Endothelial cell of umbilical vein (primary cell): ENCODE measurements at regions not wholly inside any gene's neighbourhood (a gene's known extent, or its start where the extent isn't known, plus 50 kb on each side); places are given as distances from the start of the nearest gene placed in this dataset.

Experiments
- BruUV-seq: library from RNA; stranded (reverse); fragments of 400-500 nt; replicated peaks from 2 replicates; lab custom pipeline; 2021; lab: Mats Ljungman, UMichigan
- CTCF ChIA-PET: fragments of 300-600, 350-600 bp; sonication (Branson Sonifier 250); formaldehyde crosslinking; loops from one replicate; lab custom pipeline; 2021; ENCODE audit warnings: antibody characterized with exemption, inconsistent platforms; lab: Charles Lee
- POLR2A ChIA-PET: fragments of 300-600, 350-600 bp; sonication (Branson Sonifier 250); formaldehyde crosslinking; loops from one replicate; lab custom pipeline; 2021; ENCODE audit warnings: antibody characterized with exemption, inconsistent platforms; lab: Charles Lee
- DNase-seq: peaks from one replicate; pipeline ENCODE4 v3.0.0-alpha.2; 2011; ENCODE audit warnings: low read depth, low spot score
- FAIRE-seq: peaks from 2 replicates; lab custom pipeline; 2011; peaks lifted over from hg19 to GRCh38; lab: Jason Lieb, UNC
- H2AFZ ChIP-seq: 2 replicates; pipeline ENCODE4 v1.6.0; 2012; ENCODE audit warnings: low read depth, low read length, control low read depth, inconsistent platforms
- H3K27ac ChIP-seq: 2 replicates; pipeline ENCODE4 v1.5.1; 2011; ENCODE audit warnings: low read depth, mild to moderate bottlenecking, control low read depth, low read length, moderate library complexity; ENCODE audit not compliant: insufficient read depth
- H3K27me3 ChIP-seq, 2 experiments: 2 replicates each; pipeline versions ENCODE4 v1.6.0 to v1.6.1; 2011; ENCODE audit warnings: low read length in 2 of 2, mixed read lengths in 1 of 2; ENCODE audit not compliant: control insufficient read depth in 2 of 2, insufficient read depth in 2 of 2
- H3K36me3 ChIP-seq, 2 experiments: 2 replicates in 1 of 2; 3 replicates in 1 of 2; pipeline ENCODE4 v1.5.1; 2011; ENCODE audit warnings: low read length in 2 of 2, mild to moderate bottlenecking in 1 of 2, moderate library complexity in 1 of 2; ENCODE audit not compliant: control insufficient read depth in 2 of 2, insufficient read depth in 2 of 2; ENCODE audit errors: extremely low read depth in 1 of 2
- H3K4me1 ChIP-seq: 3 replicates; pipeline ENCODE4 v1.5.1; 2011; ENCODE audit warnings: mild to moderate bottlenecking, low read length; ENCODE audit not compliant: control insufficient read depth, insufficient read depth; ENCODE audit errors: extremely low read depth
- H3K4me2 ChIP-seq: 2 replicates; pipeline ENCODE4 v1.6.1; 2011; ENCODE audit warnings: low read length, control low read depth, mixed read lengths; ENCODE audit not compliant: insufficient read depth
- H3K4me3 ChIP-seq, 3 experiments: fragments of 200-600 bp in 1 of 3; sonication (generic), shearing (Covaris generic) in 1 of 3; replicated peaks in 1 of 3; 2 replicates each; pipeline ENCODE4 v1.5.1; 2011 to 2016; ENCODE audit warnings: control low read depth in 3 of 3, low read length in 3 of 3, mild to moderate bottlenecking in 2 of 3, inconsistent platforms in 1 of 3, low read depth in 1 of 3, moderate library complexity in 1 of 3; ENCODE audit not compliant: insufficient read depth in 1 of 3
- H3K79me2 ChIP-seq: 2 replicates; pipeline ENCODE4 v1.6.0; 2012; ENCODE audit warnings: low read length, inconsistent platforms; ENCODE audit not compliant: control insufficient read depth, insufficient read depth
- H3K9ac ChIP-seq: replicated peaks from 2 replicates; pipeline ENCODE3; 2011; ENCODE audit warnings: low read length, control low read depth; ENCODE audit not compliant: insufficient read depth; ENCODE audit errors: extremely low read depth
- H3K9me1 ChIP-seq: replicated peaks from 3 replicates; pipeline ENCODE4 v1.6.0; 2011; ENCODE audit warnings: mild to moderate bottlenecking, low read length; ENCODE audit not compliant: control insufficient read depth, insufficient read depth; ENCODE audit errors: extremely low read depth
- H3K9me3 ChIP-seq: replicated peaks from 2 replicates; pipeline ENCODE4 v1.5.1; 2012; ENCODE audit warnings: low read length, inconsistent platforms; ENCODE audit not compliant: control insufficient read depth, insufficient read depth
- H4K20me1 ChIP-seq: replicated peaks from 2 replicates; pipeline ENCODE3; 2011; ENCODE audit warnings: mild to moderate bottlenecking, low read length; ENCODE audit not compliant: control insufficient read depth, insufficient read depth; ENCODE audit errors: extremely low read depth
- CTCF ChIP-seq, 2 donors: IDR thresholded peaks; 1 replicate in 1 of 2; 2 replicates in 1 of 2; pipeline ENCODE4 v1.5.1; 2011; ENCODE audit warnings: low read length in 2 of 2, mild to moderate bottlenecking in 2 of 2, moderate library complexity in 2 of 2, control low read depth in 1 of 2, inconsistent platforms in 1 of 2, low read depth in 1 of 2; ENCODE audit not compliant: insufficient read depth in 1 of 2; ENCODE audit errors: extremely low read depth in 1 of 2
- EZH2 ChIP-seq: IDR thresholded peaks from 2 replicates; pipeline ENCODE4 v1.6.1; 2012; ENCODE audit warnings: borderline replicate concordance, low read depth, mild to moderate bottlenecking, moderate library complexity, low read length, inconsistent platforms; ENCODE audit not compliant: severe bottlenecking
- FOS ChIP-seq: IDR thresholded peaks from 2 replicates; pipeline ENCODE4 v1.6.1; 2011; ENCODE audit warnings: mild to moderate bottlenecking, low read length, moderate library complexity, borderline replicate concordance; ENCODE audit not compliant: insufficient read depth
- GATA2 ChIP-seq: IDR thresholded peaks from 2 replicates; pipeline ENCODE4 v1.7.0; 2011; ENCODE audit warnings: low read depth, mild to moderate bottlenecking, moderate library complexity, mixed read lengths, low read length; ENCODE audit not compliant: insufficient read length, insufficient read depth
- JUN ChIP-seq: IDR thresholded peaks from 2 replicates; pipeline ENCODE4 v1.6.1; 2011; ENCODE audit warnings: borderline replicate concordance, low read depth; ENCODE audit not compliant: insufficient read length, insufficient read depth
- MAX ChIP-seq: IDR thresholded peaks from 2 replicates; pipeline ENCODE4 v1.6.1; 2011; ENCODE audit not compliant: insufficient read depth, insufficient read length
- MYC ChIP-seq: IDR thresholded peaks from one replicate; pipeline ENCODE4 v1.6.1; 2011; ENCODE audit warnings: mild to moderate bottlenecking, low read depth, low read length
- POLR2A ChIP-seq: IDR thresholded peaks from 2 replicates; pipeline ENCODE4 v1.6.1; 2012; ENCODE audit warnings: low read depth, mild to moderate bottlenecking, control low read depth, low read length
- POLR2AphosphoS5 ChIP-seq: IDR thresholded peaks from 2 replicates; pipeline ENCODE4 v1.6.1; 2012; ENCODE audit warnings: low read depth, mild to moderate bottlenecking, control low read depth, low read length, moderate library complexity; ENCODE audit not compliant: insufficient read depth
- dilution Hi-C: fragments of 300-500 bp; cut with MboI; formaldehyde crosslinking; loops from one replicate; pipeline ENCODE4 v1.15.0; 2019; ENCODE audit warnings: low sequenced_read_pairs; ENCODE audit not compliant: extremely low pct_ligation_motif_present
- intact Hi-C: fragments of 100-400 bp; cut with micrococcal nuclease; formaldehyde crosslinking; loops from one replicate; pipeline ENCODE4 v1.10.0; 2022

GRCh38 chr20:58583176-58583575, 67.9 kb upstream of the STX16 start:
- H3K9me1 ChIP-seq, result no peaks in the 10 kb centered on the region
- ChIA-PET POLR2A (no interaction called here), CTCF (no interaction called here)
- H3K27ac ChIP-seq, result no peak overlapping the region
- BruUV-seq, result no TSS peak
- no peaks in the 10 kb centered on the region for H3K36me3 ChIP-seq
- no peaks in the 10 kb centered on the region for H3K9me3 ChIP-seq
- no peak for TF ChIP-seq EZH2
- TF ChIP-seq GATA2, result no peak
- no peak for TF ChIP-seq MAX
- no peak for TF ChIP-seq JUN
- TF ChIP-seq POLR2AphosphoS5, result no peak
- TF ChIP-seq POLR2A, result no peak
- TF ChIP-seq FOS, result no peak
- TF ChIP-seq CTCF (IDR thresholded peaks at IDR 0.05; ENCODE audit: extremely low read depth in 1 of 2, insufficient read depth in 1 of 2, low read depth in 1 of 2, low read length in 2 of 2), result no peak
- no peak for TF ChIP-seq MYC
- no peak overlapping the region for H3K4me3 ChIP-seq
- no peaks in the 10 kb centered on the region for H3K4me1 ChIP-seq
- no peak overlapping the region for H3K9ac ChIP-seq
- no peaks in the 10 kb centered on the region for H3K27me3 ChIP-seq
- intact Hi-C loops, result no loop called here
- no peaks in the 10 kb centered on the region for H4K20me1 ChIP-seq
- dilution Hi-C loops, result no loop called here
- DNase-seq, result no peak
- no peaks in the 10 kb centered on the region for H3K79me2 ChIP-seq
- H2AFZ ChIP-seq, result no peak overlapping the region
- no peak overlapping the region for H3K4me2 ChIP-seq
- no peak for FAIRE-seq
